Neural cell (in vitro differentiated cells): ENCODE measurements at regions not wholly inside any gene's neighbourhood (a gene's known extent, or its start where the extent isn't known, plus 50 kb on each side); places are given as distances from the start of the nearest gene placed in this dataset.

ENCODE experiments used
- H2AFZ ChIP-seq: fragments of 200-600, 300-800 bp; sonication (generic), shearing (Covaris generic); 2 replicates; pipeline ENCODE4 v1.6.0; 2014; ENCODE audit warnings: low read depth, mild to moderate bottlenecking, antibody characterized with exemption, low read length, moderate library complexity
- H3F3A ChIP-seq: fragments of 200-600 bp; shearing (Covaris generic); 2 replicates; pipeline ENCODE4 v1.6.1; 2016; ENCODE audit warnings: mild to moderate bottlenecking, moderate library complexity, mixed read lengths, antibody characterized with exemption, low read length; ENCODE audit not compliant: insufficient read depth, poor library complexity, severe bottlenecking
- H3K27ac ChIP-seq: fragments of 200-600, 300-800 bp; sonication (generic), shearing (Covaris generic); 2 replicates; pipeline ENCODE4 v1.5.1; 2014; ENCODE audit warnings: mild to moderate bottlenecking, low read length, moderate library complexity
- H3K27me3 ChIP-seq: fragments of 300-800, 200-600 bp; sonication (generic), shearing (Covaris generic); 2 replicates; pipeline ENCODE4 v1.6.0; 2014; ENCODE audit warnings: mild to moderate bottlenecking, low read depth, low read length, moderate library complexity; ENCODE audit not compliant: insufficient read depth
- H3K36me3 ChIP-seq: fragments of 300-800, 200-600 bp; sonication (generic), shearing (Covaris generic); 2 replicates; pipeline ENCODE4 v1.5.1; 2014; ENCODE audit warnings: mild to moderate bottlenecking, antibody characterized with exemption, low read length, moderate library complexity; ENCODE audit not compliant: insufficient read depth
- H3K4me2 ChIP-seq: fragments of 300-800, 200-600 bp; sonication (generic), shearing (Covaris generic); 2 replicates; pipeline ENCODE4 v1.6.0; 2014; ENCODE audit warnings: mild to moderate bottlenecking, low read length
- H3K4me3 ChIP-seq: fragments of 300-800, 200-600 bp; sonication (generic), shearing (Covaris generic); 2 replicates; pipeline ENCODE4 v1.5.1; 2014; ENCODE audit warnings: mild to moderate bottlenecking, low read length, moderate library complexity
- H3K79me2 ChIP-seq: fragments of 200-600 bp; shearing (Covaris generic); replicated peaks from 2 replicates; pipeline ENCODE4 v1.6.0; 2014; ENCODE audit warnings: mild to moderate bottlenecking, low read length, moderate library complexity; ENCODE audit not compliant: insufficient read depth
- H3K9ac ChIP-seq: fragments of 300-800, 200-600 bp; sonication (generic), shearing (Covaris generic); 2 replicates; pipeline ENCODE4 v1.6.1; 2016; ENCODE audit warnings: mild to moderate bottlenecking, low read length, mixed read lengths
- H3K9me2 ChIP-seq: fragments of 200-600 bp; shearing (Covaris generic); 2 replicates; pipeline ENCODE4 v1.6.1; 2016; ENCODE audit warnings: mild to moderate bottlenecking, low read length, mixed read lengths; ENCODE audit not compliant: insufficient read depth
- H3K9me3 ChIP-seq: fragments of 200-600, 300-800 bp; sonication (generic), shearing (Covaris generic); 2 replicates; pipeline ENCODE4 v1.6.1; 2016; ENCODE audit warnings: mild to moderate bottlenecking, mixed run types, low read length, moderate library complexity, mixed read lengths
- H4K20me1 ChIP-seq: fragments of 200-600 bp; shearing (Covaris generic); 2 replicates; pipeline ENCODE4 v1.6.1; 2016; ENCODE audit warnings: mild to moderate bottlenecking, mixed run types; ENCODE audit not compliant: insufficient read depth
- CTCF ChIP-seq: fragments of 450-650 bp; IDR thresholded peaks from 2 replicates; pipeline ENCODE4 v1.5.1; 2014; ENCODE audit warnings: antibody characterized with exemption, mild to moderate bottlenecking, moderate library complexity; ENCODE audit not compliant: poor library complexity, severe bottlenecking
- EP300 ChIP-seq: fragments of 450-650 bp; conservative IDR thresholded peaks from 2 replicates; pipeline ENCODE4 v1.6.1; 2014; ENCODE audit warnings: antibody characterized with exemption, mild to moderate bottlenecking, moderate library complexity; ENCODE audit not compliant: poor library complexity, severe bottlenecking
- EZH2 ChIP-seq: fragments of 200-600, 300-800 bp; shearing (Covaris generic), sonication (generic); IDR thresholded peaks from 2 replicates; pipeline ENCODE4 v1.6.1; 2014; ENCODE audit warnings: antibody characterized with exemption, low read length, borderline replicate concordance, mild to moderate bottlenecking; ENCODE audit not compliant: insufficient read depth, poor library complexity, severe bottlenecking
- RAD21 ChIP-seq: fragments of 450-650 bp; conservative IDR thresholded peaks from 2 replicates; pipeline ENCODE4 v1.6.1; 2014; ENCODE audit warnings: antibody characterized with exemption, mild to moderate bottlenecking, moderate library complexity
- REST ChIP-seq: IDR thresholded peaks from 2 replicates; pipeline ENCODE4 v1.6.1; 2012; ENCODE audit warnings: borderline replicate concordance
- SMC3 ChIP-seq: fragments of 450-650 bp; conservative IDR thresholded peaks from 2 replicates; pipeline ENCODE4 v1.6.1; 2014; ENCODE audit warnings: antibody characterized with exemption, mild to moderate bottlenecking, moderate library complexity; ENCODE audit not compliant: poor library complexity

- TF ChIP-seq EZH2, result no peak
- no peak for TF ChIP-seq REST
- no peak for TF ChIP-seq EP300
- TF ChIP-seq SMC3, result no peak
- H3K4me2 ChIP-seq, result no peak overlapping the region
- no peaks in the 10 kb centered on the region for H3K9me2 ChIP-seq
- H3K27me3 ChIP-seq, result no peaks in the 10 kb centered on the region
- no peak overlapping the region for H3K9ac ChIP-seq
- H4K20me1 ChIP-seq, result no peaks in the 10 kb centered on the region
- no peaks in the 10 kb centered on the region for H3K36me3 ChIP-seq
- H3K27ac ChIP-seq, result no peak overlapping the region
- no peaks in the 10 kb centered on the region for H3K79me2 ChIP-seq
- no peak overlapping the region for H3K4me3 ChIP-seq
- no peaks in the 10 kb centered on the region for H3K9me3 ChIP-seq
- no peaks in the 10 kb centered on the region for H3F3A ChIP-seq
- H2AFZ ChIP-seq, result no peak overlapping the region
Observed at GRCh38 chr7:68640103-68640502, 958.2 kb upstream of the AUTS2 start.

- Histone ChIP-seq H3K9me3 (no peaks in the 10 kb centered on the region), H3K27me3 (no peaks in the 10 kb centered on the region), H3F3A (no peaks in the 10 kb centered on the region), H2AFZ (no peak overlapping the region), H3K9ac (no peak overlapping the region), H3K79me2 (no peaks in the 10 kb centered on the region), H3K27ac (no peak overlapping the region), H3K4me3 (no peak overlapping the region), H3K9me2 (no peaks in the 10 kb centered on the region), H3K4me2 (no peak overlapping the region), H3K36me3 (no peaks in the 10 kb centered on the region), H4K20me1 (no peaks in the 10 kb centered on the region)
- TF ChIP-seq CTCF (no peak), REST (no peak), EP300 (no peak), SMC3 (no peak), RAD21 (no peak), EZH2 (no peak)
Observed at GRCh38 chr7:68642727-68643126, 955.5 kb upstream of the AUTS2 start.
